ENCODE measurements at regions not wholly inside any gene's neighbourhood (a gene's known extent, or its start where the extent isn't known, plus 50 kb on each side); places are given as distances from the start of the nearest gene placed in this dataset.
A peak's percentile ranks its signal among the peaks of the same experiment; 100 is the strongest.

GRCh38 chr18:51614967-51615571 is 417.6 kb upstream of the MEX3C start:
- no peak for TF ChIP-seq CTCF (conservative IDR thresholded peaks at IDR 0.05)
- Mint-ChIP-seq H3K36me3 (ENCODE audit: low read depth) (no peaks in the 10 kb centered on the region), H3K9me3 (peaks cover 2% of the 10 kb centered on the region), H3K27ac (ENCODE audit: unreplicated experiment) (no peak overlapping the region), H3K4me3 (no peak overlapping the region), H3K4me1 (no peaks in the 10 kb centered on the region), H3K27me3 (ENCODE audit: low read depth) (no peaks in the 10 kb centered on the region)
- DNase-seq (ENCODE audit: low read depth, low spot score), result no peak

DNA sequence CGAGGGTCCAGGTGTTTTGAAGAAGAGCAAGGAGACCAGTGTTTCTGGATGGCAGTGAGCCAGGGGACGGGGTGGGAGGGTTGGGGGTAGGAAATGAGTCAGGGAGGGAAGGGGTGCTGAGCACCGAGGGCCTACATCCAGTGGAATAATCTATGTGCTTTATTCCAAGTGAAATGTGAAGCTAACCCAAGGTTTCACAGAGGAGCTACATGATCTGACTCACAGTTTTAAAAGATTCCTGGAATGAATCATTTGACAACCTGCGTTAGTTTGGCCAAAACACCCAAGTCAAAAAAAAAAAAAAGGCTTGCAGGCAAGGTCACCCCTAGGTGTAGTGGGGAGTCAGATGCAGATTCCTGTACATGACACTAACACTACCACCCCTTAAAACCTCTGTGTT is 419.7 kb upstream of the MEX3C start:
- Mint-ChIP-seq H3K27ac (ENCODE audit: unreplicated experiment) (no peak overlapping the region), H3K4me3 (no peak overlapping the region), H3K27me3 (ENCODE audit: low read depth) (peaks cover 3% of the 10 kb centered on the region), H3K36me3 (ENCODE audit: low read depth) (no peaks in the 10 kb centered on the region), H3K4me1 (peaks cover 11% of the 10 kb centered on the region), H3K9me3 (peaks cover 2% of the 10 kb centered on the region)
- no peak for TF ChIP-seq CTCF (conservative IDR thresholded peaks at IDR 0.05)
- DNase-seq (ENCODE audit: low read depth, low spot score), result no peak

- peaks cover 14% of the 10 kb centered on the region for H3K4me1 Mint-ChIP-seq
- DNase-seq (ENCODE audit: low read depth, low spot score), result no peak
- H3K36me3 Mint-ChIP-seq (ENCODE audit: low read depth), result no peaks in the 10 kb centered on the region
- TF ChIP-seq CTCF (conservative IDR thresholded peaks at IDR 0.05), result no peak
- peaks cover 2% of the 10 kb centered on the region for H3K9me3 Mint-ChIP-seq
- no peak overlapping the region for H3K27ac Mint-ChIP-seq (ENCODE audit: unreplicated experiment)
- no peak overlapping the region for H3K4me3 Mint-ChIP-seq
- peaks cover 4% of the 10 kb centered on the region for H3K27me3 Mint-ChIP-seq (ENCODE audit: low read depth)
Measured at GRCh38 chr18:51617572-51618260, 420.2 kb upstream of the MEX3C start.

DNA sequence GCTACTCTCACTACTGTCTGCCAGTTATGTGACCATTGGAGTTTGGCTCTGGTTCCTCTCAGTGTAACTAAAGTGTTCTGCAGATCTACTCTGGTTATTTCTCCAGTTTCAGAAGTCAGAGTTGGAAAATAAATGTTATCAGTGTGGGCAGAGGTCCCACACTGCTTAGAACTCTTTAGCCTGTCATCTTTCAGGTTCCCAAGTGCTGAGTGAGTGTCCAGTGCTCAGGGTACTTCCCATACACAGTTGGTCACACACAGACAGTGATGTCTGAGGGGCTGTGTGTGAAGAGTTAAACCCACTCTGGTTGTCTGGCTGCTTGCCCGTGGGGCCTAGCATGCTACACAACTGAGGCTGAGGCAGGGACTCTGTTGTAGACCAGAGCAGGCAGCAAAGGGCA is 421.8 kb upstream of the MEX3C start:
- Mint-ChIP-seq H3K9me3 (no peaks in the 10 kb centered on the region), H3K36me3 (ENCODE audit: low read depth) (no peaks in the 10 kb centered on the region), H3K4me1 (peaks cover 22% of the 10 kb centered on the region), H3K4me3 (no peak overlapping the region), H3K27me3 (ENCODE audit: low read depth) (peaks cover 8% of the 10 kb centered on the region), H3K27ac (ENCODE audit: unreplicated experiment) (peak overlapping the region; percentile 60)
- no peak for TF ChIP-seq CTCF (conservative IDR thresholded peaks at IDR 0.05)
- DNase-seq (ENCODE audit: low read depth, low spot score), result no peak

- Mint-ChIP-seq H3K9me3 (peaks cover 1% of the 10 kb centered on the region), H3K4me1 (peaks cover 22% of the 10 kb centered on the region), H3K27me3 (ENCODE audit: low read depth) (peaks cover 8% of the 10 kb centered on the region), H3K27ac (ENCODE audit: unreplicated experiment) (no peak overlapping the region), H3K4me3 (peak overlapping the region; percentile 60), H3K36me3 (ENCODE audit: low read depth) (peaks cover 2% of the 10 kb centered on the region)
- peak; percentile 91 for TF ChIP-seq CTCF (conservative IDR thresholded peaks at IDR 0.05)
- DNase-seq (ENCODE audit: low read depth, low spot score), result peak; percentile 84
Measured at GRCh38 chr18:51621113-51621863, 423.8 kb upstream of the MEX3C start.
